SK-N-DZ (cell line): ENCODE measurements at regions not wholly inside any gene's neighbourhood (a gene's known extent, or its start where the extent isn't known, plus 50 kb on each side); places are given as distances from the start of the nearest gene placed in this dataset.

Experiments
- DNase-seq: peaks from one replicate; pipeline ENCODE4 v3.0.0-alpha.2; 2015; ENCODE audit warnings: low spot score

- no peak for DNase-seq
Observed at GRCh38 chr6:133693565-133693964, 195.3 kb upstream of the TCF21 start.

DNA sequence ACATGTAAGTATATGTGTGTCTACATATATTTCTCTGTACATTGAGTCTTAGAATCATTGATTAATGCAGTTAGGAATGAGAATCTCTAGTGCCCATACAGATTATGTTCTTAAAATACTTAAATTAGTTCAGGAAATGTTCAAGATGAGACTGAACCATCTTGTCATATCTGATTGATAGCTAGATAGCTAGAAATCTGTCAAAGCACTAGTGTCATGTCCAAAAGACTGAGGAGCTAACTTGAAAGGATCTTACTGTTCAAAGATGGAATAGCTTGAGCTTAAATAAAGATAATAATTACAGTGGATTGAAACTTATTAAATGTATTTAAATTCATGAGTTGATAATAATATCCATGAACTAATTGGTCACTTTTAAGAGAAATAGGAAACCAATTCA is 191.7 kb upstream of the TCF21 start:
- no peak for DNase-seq

- DNase-seq: no peak
Observed at GRCh38 chr6:133697666-133698065, 191.2 kb upstream of the TCF21 start.

GRCh38 chr6:133698272-133698671 is 190.6 kb upstream of the TCF21 start:
- no peak for DNase-seq

GRCh38 chr6:133699741-133700385 is 189.1 kb upstream of the TCF21 start:
- no peak for DNase-seq

- peak; percentile 4 for DNase-seq
Observed at GRCh38 chr6:133701633-133702331, 187.1 kb upstream of the TCF21 start.

DNA sequence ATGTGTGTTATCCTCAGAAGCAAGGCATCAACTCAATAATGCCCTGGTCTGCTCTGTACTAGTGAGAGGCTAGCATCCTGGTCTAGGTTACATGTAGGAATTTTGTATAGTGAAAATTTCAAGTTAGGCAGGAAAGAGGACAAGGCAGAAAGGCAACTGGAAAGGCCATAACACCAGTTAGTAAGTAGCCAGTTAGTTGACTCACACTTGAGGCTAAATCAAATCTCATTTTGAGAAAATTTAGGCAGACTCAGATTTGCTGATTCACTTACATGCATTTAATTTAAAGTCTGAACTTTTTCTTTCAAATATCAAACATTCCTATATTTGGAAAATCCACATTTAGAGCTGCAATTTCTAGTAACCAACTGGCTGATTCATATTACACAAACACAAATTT is 184.5 kb upstream of the TCF21 start:
- no peak for DNase-seq

GRCh38 chr6:133705066-133705465 is 183.8 kb upstream of the TCF21 start:
- DNase-seq: no peak

DNA sequence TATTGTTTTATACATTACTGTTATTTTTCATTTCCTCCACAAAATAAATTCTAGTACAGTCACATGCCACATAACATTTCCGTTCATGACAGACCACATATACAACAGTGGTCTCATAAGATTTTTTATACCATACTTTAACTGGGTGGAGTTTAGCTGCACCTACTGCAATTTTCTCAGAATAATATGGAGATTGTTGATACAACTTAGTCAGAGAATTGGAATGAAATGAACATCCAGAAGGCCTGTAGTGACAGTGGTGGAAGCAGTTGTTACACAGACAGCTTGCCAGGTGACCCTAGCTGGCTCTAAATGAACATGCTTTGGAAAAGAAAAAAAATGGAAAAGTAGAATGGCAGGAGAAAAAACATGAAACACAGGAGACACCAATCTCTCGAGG is 183.2 kb upstream of the TCF21 start:
- no peak for DNase-seq

DNA sequence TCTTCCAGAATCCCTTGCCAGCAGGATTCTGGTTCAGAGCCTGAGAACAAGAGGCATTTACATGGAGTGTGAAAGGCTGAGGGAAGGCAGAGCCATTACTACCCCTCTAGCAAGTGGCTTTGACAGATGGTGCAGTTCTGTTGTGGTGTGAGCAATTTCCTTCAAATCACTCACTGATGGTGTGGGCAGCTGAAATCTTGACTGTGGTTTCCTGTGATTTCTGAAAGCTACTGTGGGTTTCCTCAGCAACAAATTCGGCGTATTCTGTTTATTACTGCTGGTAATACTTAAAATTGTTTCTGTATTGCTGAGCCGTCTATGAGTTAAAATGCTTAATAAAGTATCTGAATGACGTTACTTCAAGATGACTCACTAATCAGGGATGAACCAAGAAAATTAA is 181.5 kb upstream of the TCF21 start:
- DNase-seq: no peak

GRCh38 chr6:133710826-133711225 is 178.1 kb upstream of the TCF21 start:
- DNase-seq: no peak

- DNase-seq: no peak
Observed at GRCh38 chr6:133715270-133715669, 173.6 kb upstream of the TCF21 start.

DNA sequence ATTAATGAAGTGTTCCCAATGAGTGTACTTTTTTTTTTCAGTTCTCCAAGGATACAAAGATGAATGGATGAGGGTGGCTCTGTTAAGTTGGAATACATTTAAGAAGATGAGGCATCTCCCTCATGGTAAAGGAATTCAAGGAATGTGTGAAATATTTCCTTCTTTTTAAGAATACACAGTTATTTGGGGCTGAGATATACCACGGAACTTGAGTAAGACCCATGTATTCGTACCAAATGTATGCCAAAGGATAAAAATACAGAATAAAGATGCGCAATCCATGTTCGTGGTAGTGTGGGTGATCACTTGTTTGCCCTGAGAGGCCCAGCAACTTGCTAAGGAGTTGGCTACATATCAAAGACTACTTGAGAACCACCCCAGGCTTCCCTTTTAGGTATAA is 164.2 kb upstream of the TCF21 start:
- DNase-seq: no peak

GRCh38 chr6:133726188-133726587 is 162.7 kb upstream of the TCF21 start:
- DNase-seq: no peak

- no peak for DNase-seq
Observed at GRCh38 chr6:133730881-133731280, 158.0 kb upstream of the TCF21 start.

DNA sequence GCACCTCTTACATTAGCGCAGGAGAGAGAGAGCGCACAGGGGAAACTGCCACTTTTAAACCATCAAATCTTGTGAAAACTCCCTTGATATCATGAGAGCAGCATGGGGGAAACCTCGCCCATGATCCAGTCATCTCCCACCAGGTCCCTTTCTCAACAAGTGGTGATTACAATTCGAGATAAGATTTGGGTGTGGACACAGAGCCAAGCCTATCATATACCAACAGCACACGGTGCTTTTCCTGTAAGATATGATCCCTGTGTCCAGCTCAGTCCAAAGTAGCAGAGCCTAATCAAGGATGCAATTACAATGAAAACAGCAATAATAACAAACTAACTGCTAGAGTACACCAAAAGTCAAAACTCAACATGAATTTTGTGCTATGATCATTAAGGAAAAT is 148.7 kb upstream of the TCF21 start:
- no peak for DNase-seq

DNA sequence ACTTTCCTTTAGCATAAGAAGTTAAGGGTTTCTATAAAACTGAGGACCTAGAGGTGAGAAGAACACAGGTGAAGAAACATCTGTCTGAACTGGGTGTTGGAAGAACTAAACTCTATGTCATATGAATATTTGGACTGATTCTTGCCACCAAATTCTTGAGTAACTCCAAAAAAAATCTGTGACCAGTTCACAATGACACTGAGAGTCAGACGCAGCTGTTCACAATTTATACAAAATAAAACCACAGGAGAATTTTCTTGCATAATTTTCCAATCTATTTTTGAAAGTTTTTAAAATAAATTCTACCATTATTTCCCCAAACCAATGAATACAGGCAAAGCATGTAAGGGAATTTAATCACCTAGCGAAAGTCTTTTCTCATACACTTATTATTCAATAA is 148.1 kb upstream of the TCF21 start:
- DNase-seq: no peak

- peak; percentile 9 for DNase-seq
Observed at GRCh38 chr6:133741375-133741861, 147.5 kb upstream of the TCF21 start.

GRCh38 chr6:133743621-133744020 is 145.3 kb upstream of the TCF21 start:
- DNase-seq: no peak

GRCh38 chr6:133746417-133746770 is 142.5 kb upstream of the TCF21 start:
- DNase-seq: no peak

- no peak for DNase-seq
Observed at GRCh38 chr6:133748628-133749027, 140.3 kb upstream of the TCF21 start.

GRCh38 chr6:133749427-133749826 is 139.5 kb upstream of the TCF21 start:
- DNase-seq: no peak

GRCh38 chr6:133752129-133752528 is 136.8 kb upstream of the TCF21 start:
- no peak for DNase-seq

- no peak for DNase-seq
Observed at GRCh38 chr6:133753756-133754155, 135.2 kb upstream of the TCF21 start.
